GM19328 (cell line): ENCODE measurements at regions not wholly inside any gene's neighbourhood (a gene's known extent, or its start where the extent isn't known, plus 50 kb on each side); places are given as distances from the start of the nearest gene placed in this dataset.

Experiments used
- ATAC-seq: cut with Tn5 transposase; IDR thresholded peaks from one replicate; pipeline ENCODE4 v1.9.1; 2021; ENCODE audit warnings: mild to moderate bottlenecking, moderate library complexity; ENCODE audit not compliant: unreplicated experiment

DNA sequence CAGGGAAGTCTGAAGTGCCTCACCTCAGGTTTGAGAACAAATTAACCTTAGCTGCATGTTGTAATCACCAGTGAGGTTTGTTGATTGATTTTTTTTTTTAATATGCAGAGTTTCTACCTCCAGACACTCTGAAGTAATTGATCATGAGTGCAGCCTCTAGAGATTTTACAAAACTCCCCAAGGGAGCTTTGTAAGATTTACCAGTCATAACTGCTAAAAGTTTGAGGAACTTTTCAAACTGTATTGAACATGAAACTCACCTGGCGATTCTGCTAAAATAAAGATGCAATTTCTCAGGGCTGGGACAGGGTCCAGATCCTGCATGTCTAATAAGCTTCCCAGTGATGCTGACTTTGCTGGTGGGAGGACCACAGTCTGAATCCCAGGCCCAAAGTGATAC is 339.6 kb upstream of the DCC start:
- no peak for ATAC-seq

DNA sequence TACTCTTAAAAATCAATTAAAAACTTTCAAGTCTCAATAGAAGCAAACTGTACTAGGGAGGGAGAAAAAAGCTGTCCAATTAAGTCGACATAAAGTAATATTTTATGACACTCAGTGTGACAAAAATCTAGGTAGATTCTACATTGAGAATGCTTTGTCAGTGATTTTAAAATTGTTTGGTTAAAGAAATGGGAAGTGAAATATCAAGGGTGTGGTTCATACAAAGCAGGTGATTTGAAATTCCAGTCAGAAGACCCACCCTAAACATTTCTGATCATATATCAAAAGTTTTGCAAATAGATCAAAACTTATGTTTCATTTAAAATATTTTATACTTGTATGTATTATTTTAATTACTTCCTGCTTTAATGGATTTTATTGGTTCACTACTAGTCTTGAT is 338.9 kb upstream of the DCC start:
- no peak for ATAC-seq

DNA sequence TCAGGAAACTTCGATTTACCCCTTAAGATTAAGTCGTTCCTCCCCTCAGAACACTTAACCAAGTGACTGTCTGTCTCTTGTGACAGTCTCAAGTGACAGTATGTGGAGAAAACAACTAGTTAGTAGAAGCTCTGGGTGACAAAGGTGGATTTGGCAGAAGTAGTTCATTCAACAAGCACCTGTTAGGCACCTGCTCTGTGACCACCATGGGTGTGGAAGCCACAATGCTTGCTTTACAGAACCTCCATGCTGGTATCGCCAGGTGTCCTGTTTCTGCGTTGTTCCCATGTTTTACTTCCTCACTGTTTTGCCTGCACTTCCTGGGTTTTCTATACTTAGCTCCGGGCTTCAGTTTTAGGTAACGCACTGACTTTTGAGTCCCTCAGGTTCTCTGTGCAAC is 337.4 kb upstream of the DCC start:
- no peak for ATAC-seq

DNA sequence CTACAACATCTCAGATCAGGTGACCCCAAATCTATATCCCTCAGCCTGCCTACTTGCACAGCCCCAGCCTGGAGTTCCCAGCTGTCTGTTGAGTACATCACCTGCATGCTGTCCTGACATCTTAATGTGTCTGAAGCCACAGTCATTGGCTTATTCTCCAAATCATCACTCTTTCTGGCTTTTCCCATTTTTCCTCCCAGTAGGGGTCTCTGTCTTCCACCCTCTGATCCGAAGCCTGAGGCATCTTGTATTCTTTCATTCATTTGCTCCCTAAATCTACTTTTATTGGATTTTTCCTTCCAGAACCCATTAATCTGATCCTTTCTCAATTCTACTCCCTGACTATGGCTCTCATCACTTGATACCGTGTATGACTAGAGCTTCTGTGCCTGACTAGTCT is 332.9 kb upstream of the DCC start:
- ATAC-seq: no peak

DNA sequence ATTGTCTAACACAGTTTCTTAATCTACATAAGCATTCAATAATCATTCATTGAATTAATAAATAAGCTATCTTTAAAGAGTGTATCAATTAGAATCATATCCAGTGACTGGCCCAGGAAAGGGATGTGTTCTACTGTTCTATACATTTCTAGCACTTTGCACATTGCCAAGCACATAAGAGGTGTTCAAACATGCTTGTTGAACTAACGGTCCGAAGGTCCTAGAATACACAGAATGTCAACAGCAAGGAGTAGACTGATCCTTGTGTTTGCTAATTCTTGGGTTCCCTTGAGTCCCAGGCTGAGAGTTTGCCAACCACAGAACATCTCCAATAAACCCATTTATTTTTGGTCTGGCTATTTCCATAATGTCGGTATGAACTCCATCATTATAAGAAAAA is 331.7 kb upstream of the DCC start:
- ATAC-seq: no peak

DNA sequence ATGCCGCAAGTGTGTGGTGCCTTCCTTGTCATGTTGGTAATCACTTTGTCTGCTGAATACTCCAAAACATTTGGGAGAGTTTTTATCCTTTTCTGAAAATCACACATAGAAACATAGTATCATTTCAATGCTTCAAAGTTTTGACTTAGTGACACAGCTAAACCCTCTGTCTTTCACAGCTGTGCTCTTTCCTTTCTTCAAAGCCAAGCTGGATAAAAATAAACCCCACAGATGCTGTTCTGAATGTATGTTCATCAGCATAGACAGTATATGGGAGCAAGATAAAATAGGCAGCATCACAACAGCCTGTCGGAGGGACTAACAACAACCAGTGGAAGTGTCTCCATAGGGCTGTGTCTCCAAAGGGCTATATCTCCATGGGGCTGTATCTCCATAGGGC is 331.3 kb upstream of the DCC start:
- no peak for ATAC-seq

DNA sequence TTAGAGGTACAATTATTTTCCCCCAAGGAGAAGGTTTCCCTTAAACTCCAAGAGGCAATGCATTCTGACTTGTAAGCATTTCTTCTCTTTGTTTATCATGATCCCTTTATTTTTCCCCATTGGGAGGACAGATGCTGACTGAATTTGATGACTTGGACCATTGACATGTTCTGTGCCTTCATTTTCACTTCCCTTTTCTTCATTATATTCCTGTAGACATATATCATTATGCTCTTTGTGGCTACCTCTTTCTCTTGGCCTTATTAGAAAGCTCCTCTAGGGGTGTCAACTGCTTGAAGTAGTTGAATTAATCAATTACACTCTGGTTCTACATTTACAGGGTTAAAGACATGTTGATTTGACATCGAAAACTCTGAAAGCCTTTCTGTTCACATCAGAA is 330.0 kb upstream of the DCC start:
- no peak for ATAC-seq

DNA sequence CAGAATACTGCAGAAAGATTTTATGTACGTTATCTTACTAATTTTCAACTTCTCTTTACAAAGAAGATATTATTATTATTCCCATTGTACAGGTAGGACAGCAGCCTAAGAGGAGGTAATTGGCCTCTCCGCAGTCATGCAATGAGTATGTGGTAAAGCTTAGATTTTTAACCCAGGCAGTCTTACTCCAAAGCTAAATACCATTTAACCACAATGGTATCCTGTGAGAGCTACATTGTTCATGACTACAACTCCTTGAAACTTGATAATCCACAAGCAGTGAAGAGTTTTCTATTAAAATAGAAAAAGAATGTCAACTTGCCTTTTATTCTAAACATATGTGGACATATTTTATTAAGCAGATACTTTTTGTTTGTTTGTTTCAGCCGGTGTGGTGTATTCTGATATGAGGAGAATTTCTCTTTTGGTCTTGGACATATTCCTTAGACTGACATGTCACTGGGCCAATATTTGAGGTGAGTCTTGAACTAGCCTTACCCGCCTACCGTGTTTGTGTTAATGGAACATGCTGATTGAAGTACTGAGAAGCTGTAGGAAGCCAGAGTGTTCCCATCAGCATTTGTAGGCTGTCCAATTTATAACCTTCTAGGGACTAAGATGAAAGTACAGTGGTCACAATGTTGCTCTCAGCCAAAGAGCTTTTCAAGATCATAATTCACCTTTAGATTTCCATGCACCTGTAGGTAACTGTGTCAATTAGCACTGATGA is 293.9 kb upstream of the DCC start:
- no peak for ATAC-seq

DNA sequence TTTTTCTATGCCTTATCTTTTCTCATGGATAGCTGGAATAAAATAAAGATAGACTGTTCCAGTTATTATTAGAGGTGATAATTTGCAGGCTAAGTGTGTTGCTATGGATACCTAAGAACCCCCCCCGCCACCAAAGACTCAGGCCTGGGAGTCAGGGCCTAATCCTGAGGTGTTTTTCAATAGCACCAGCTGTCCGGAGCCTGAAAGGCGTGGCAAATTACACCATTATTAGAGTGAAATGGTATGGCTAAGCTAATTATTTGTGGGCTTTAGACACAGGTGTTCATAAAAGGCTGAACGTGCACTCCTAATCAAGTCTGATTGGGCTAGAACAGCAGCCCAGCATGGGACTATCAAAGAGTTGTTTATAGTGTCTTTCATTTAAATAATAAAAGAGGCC is 293.2 kb upstream of the DCC start:
- no peak for ATAC-seq

DNA sequence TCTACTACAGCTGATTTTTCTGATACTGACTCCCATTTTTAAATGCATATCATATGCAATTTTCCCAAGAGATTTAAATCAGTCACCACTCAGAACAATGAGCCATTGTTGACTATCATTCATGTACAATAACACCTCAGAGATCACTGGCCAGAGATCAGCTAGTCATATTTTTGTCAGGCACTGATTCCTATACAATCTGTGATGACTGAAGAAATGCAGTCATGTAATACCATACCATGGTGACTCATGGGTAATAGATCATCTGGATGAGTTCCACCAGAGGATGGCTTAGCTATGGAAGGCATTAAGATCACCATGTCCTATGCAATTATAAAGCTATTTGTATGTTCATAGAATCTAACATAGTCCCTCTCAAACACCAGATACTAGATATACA is 285.7 kb upstream of the DCC start:
- no peak for ATAC-seq

DNA sequence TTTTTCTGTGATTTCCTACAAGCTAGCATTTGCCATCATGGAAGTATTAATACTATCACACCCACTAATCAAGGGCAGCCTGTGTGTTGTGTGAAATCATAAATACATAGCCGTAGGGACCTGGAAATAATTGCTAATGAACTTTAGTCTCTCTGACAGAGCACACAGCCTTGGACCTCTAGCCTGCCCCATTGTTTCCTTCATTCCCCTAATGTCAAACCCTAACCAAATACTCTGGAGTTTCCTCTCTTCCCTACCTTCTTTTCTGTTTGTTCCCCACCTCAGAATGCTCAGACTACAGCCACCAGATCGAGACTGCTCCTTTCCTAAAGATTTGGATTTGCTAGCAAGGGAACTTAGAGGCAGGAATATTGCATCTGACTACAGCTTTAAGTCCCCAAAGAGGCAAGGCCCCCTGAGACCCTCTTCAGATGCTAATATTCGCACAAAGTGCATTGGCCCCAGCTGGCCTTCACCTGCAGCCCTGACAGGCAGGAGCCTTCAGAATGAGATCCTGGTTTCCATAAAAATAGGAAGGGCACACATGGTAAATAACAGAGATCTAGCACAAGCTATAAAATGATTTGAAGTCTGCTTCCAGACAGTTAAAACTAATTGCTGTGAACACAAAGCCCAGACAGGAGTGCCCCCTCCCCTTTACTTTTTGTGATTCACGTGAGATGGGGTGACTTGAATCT is 279.2 kb upstream of the DCC start:
- no peak for ATAC-seq

DNA sequence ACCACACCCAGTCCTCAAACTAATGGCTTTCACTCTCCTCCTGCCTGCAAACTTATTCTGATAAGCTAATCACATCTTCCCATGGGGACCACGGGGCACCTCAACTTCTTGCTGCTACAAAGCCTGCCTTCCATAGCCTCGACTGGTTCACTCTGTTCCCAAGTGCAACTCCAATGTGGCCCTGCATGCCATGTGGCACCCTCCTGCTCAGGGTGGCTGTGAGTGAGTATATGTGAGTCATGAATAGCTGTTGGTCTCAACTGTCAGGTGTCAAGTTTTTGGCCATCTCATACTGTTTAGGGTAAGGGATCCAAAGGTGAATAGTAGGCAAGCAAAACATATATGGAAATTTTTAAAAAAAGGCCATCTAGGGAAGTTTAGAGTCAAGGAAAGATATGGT is 276.1 kb upstream of the DCC start:
- no peak for ATAC-seq

DNA sequence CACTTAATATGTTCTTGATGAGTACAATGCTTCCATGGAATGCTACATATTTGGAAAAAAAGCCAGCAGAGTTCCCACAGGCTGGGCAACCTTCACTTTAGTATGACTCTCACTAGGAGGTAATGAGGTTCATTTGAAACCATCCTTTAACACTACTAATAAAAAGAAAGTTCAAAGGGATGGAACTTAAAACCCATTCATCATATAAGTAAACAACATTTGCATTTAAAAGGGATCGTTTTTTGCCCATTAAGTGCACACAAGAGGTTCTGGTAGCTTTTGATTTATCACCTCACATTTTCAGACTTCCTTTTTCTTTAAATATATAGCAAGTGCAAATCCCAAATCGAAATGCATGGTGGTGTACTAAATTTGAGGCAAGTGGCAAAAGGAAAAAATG is 270.8 kb upstream of the DCC start:
- no peak for ATAC-seq

DNA sequence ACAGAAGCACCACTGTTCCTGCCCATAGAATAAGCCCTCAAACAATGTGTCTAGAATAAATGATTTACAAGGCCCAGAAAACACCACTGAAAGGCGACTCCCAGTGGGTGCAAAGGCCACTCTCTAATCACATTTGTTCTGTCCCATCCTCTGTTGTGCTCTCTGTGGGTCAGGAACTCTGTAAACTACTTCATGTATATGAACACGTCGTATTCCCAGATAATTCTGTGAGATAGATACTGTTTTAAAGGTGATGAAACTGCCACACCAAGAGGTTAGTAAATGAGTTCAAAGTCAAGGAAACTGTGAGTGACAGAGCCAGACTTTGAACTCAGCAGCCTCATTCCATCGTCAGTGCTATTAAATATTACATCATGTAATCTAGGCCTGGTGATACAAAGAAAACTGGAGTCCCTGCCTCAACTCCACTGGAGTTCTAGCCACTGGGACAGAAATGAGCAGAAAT is 269.7 kb upstream of the DCC start:
- no peak for ATAC-seq

DNA sequence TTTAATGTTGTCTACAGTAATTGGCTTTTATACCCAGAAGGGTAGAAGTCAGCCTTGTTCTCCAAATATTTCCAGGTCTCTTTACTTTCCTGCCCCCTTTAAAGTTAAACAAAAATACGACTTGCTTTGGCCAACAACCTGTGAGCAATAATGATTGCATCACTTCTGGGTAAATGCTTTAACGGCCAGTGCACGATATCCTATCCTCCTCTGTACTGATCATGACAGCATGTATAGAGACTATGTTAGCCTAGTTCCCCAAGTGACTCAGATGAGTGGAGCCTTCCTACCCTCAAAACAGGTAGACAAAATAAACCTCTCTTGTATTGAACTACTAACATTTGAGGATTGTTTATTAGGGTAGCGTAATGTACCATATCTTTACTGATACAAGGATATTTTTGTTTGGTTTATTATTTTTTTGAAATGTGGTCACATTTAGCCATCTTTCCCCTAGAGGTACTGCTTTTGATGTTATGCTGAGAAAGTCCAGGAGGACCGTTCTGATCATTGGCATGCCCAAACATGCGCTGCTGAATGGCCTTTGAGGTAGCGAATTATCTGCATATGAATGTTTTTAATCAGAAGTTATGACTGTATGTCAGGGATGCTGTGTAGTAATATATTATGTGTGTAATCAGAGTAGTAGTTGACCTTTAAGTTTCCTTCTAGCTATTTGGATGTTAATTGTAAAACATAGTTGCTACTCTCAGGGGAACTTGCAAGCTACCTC is 262.6 kb upstream of the DCC start:
- ATAC-seq: no peak

DNA sequence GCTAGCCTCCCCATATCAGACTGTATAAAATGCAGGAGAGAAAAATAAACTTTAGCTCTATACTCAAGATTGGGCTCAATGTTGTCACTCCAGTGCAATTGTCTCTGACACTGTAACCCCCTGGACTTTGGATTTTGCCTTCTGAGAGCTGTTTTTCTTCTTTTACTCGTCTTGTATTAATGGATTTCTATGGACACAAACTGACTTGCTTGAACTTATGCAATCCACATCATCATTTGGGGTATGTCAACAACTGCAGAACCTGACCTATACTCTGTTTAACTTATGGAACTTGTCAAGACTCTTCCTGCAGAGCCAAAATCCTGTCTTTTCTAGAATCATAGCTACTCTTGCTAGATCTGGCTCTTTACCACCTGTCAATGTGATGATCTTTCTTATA is 257.8 kb upstream of the DCC start:
- no peak for ATAC-seq

DNA sequence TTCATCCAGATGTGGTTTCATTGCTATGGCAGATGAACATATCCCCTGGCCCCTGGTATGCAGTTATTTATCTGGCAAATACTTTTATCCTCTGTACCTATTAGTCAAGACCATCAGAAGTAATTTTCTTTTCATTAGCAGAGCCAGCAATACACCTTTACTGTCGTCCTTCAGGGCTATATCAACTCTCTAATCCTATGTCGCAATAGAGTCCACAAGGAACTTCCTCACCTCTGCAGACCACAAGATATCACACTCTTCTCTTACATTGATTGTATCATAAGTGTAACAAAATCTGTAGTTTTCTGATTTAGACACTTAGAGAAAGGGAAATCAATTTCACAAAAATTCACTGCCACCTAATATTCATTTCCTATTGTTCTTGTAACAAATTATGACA is 252.9 kb upstream of the DCC start:
- ATAC-seq: no peak

DNA sequence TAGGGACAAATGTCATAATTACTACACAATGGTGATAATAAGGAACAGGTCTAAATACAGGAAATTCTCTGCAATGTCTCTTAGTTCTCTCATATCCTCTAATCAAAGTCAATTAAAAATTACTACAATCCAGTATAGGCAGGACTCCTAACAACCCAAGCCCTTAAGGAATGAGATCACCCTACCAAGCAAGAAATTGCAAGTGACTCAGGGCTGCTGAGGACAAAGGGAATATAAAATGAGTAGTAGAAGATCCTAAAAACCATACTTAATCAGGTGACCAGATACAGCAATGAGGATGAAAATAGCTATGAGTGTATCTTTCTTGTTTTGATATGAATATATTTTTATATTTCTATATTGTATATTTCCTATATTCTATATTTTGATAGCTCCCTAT is 250.0 kb upstream of the DCC start:
- ATAC-seq: no peak

DNA sequence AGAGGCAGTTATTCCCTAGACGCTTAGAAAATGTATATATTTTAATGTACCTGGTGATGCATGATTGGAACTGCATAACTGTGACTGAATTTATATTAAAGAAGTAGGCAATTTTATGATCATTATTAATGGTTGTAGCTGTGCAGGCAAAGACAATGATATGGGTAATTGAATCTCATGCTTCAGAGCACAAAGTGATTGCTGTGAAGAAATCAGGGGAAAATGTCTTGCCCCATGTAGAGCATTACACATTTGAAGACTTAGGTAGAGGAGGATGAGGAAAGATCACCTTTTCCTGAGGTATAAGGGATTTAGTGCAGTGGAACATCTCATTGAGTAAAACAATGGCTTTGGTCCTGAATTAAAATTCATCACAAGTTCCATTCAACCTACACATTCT is 246.8 kb upstream of the DCC start:
- ATAC-seq: no peak

DNA sequence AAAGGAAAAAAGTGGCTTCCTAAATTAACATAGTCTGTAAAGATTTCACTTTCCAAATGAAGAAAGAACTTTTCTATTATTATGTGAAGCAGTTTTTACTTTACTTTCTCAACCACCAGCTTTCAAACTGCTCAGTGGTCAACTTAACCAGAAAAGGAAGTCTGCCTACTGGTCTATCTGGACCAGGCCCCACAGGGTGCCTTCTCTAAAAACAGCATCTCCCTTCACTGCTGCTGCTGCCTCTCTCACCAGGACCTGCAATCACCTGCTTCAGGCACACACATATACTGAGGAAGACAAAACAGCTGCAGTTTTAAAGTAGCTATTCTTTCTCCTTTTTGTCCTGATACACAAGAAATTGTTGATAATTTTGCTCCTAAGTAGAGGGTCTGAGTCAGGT is 221.3 kb upstream of the DCC start:
- ATAC-seq: no peak

DNA sequence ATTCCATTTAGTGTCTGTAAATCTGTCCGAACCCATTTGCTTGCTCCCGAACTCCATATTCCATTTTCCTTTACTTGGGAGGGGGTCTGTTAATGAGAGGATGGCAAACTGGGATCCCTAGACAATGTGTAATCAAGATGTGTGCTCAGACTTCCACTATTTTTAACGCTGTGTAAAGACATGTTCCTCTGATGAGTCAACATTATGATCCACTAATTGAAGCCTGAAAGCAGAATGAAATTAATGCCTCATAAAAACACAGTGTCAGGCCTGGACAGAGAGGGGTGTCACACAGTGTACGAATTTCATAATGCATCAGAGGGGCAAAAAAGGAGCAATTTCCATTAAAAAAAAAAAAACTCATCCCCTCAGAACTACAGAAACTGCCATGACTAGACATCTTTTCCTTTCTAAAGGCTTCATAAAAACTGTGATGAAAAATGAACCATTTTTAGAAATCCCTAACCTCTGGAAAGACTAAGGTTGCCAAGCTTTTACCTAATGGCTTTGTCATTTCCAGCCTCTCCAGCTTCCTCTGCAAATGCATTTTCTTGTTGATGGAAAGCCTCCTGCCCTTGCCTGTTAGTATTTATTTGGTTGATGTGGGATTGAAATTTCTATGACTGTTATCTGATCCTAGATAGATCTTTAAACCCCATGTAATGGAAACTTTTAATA is 209.2 kb upstream of the DCC start:
- no peak for ATAC-seq

DNA sequence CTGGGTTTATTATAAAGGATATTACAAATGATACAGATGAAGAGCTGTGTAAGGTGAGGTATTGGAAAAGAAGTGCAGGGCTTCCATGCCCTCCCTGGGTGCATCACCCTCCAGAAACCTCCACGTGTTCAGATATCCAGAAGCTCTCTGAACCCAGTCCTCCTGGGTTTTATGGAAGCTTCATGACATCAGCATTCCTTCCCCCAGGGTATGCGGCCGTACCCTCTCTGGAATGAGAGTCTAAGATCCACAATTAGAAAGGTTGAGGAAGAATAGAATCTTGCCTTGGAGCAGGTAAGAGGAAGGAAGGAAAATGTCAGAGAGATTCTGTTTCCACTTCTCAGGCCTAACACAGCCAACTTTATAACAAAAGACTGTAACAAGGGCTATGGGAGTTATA is 208.2 kb upstream of the DCC start:
- ATAC-seq: no peak
